ENCODE measurements at regions not wholly inside any gene's neighbourhood (a gene's known extent, or its start where the extent isn't known, plus 50 kb on each side); places are given as distances from the start of the nearest gene placed in this dataset.

- Histone ChIP-seq H3K9me3 (ENCODE audit: insufficient read depth, low read length, severe bottlenecking) (no peaks in the 10 kb centered on the region), H3K79me2 (ENCODE audit: insufficient read depth, low read length) (no peaks in the 10 kb centered on the region), H3K9ac (ENCODE audit: low read depth, low read length) (no peak overlapping the region), H3K4me3 (ENCODE audit: low read depth in 1 of 2, low read length in 2 of 2) (no peak overlapping the region), H3K27ac (ENCODE audit: low read length) (no peak overlapping the region), H4K20me1 (ENCODE audit: insufficient read depth, low read length) (no peaks in the 10 kb centered on the region), H3K27me3 (ENCODE audit: insufficient read depth, low read length, poor library complexity) (no peaks in the 10 kb centered on the region), H2AFZ (ENCODE audit: low read depth, low read length) (no peak overlapping the region), H3K36me3 (ENCODE audit: insufficient read depth, low read length) (no peaks in the 10 kb centered on the region), H3K4me2 (ENCODE audit: insufficient read depth, low read length) (no peak overlapping the region), H3K4me1 (ENCODE audit: insufficient read depth, low read length) (no peaks in the 10 kb centered on the region)
- TF ChIP-seq EZH2 (IDR thresholded peaks at IDR 0.05; ENCODE audit: borderline replicate concordance, low read depth, low read length, severe bottlenecking): no peak
- no peak for TF ChIP-seq CTCF (IDR thresholded peaks at IDR 0.05; ENCODE audit: borderline replicate concordance, extremely low read depth, low read length, poor library complexity, severe bottlenecking)
- DNase-seq (no peak), ATAC-seq (ENCODE audit: insufficient read depth, low read depth) (no peak)
These were observed 117.4 kb upstream of the PFKP start for GRCh38 chr10:2949948-2950354.

GRCh38 chr10:2949221-2949947, 118.0 kb upstream of the PFKP start:
- no peak overlapping the region for H3K4me3 ChIP-seq (ENCODE audit: low read depth in 1 of 2, low read length in 2 of 2)
- TF ChIP-seq CTCF (IDR thresholded peaks at IDR 0.05; ENCODE audit: borderline replicate concordance, extremely low read depth, low read length, poor library complexity, severe bottlenecking) (no peak), EZH2 (IDR thresholded peaks at IDR 0.05; ENCODE audit: borderline replicate concordance, low read depth, low read length, severe bottlenecking) (no peak)
- H3K27me3 ChIP-seq (ENCODE audit: insufficient read depth, low read length, poor library complexity): no peaks in the 10 kb centered on the region
- H3K36me3 ChIP-seq (ENCODE audit: insufficient read depth, low read length): no peaks in the 10 kb centered on the region
- H2AFZ ChIP-seq (ENCODE audit: low read depth, low read length): no peak overlapping the region
- no peak overlapping the region for H3K4me2 ChIP-seq (ENCODE audit: insufficient read depth, low read length)
- DNase-seq: no peak
- no peak for ATAC-seq (ENCODE audit: insufficient read depth, low read depth)
- H3K9ac ChIP-seq (ENCODE audit: low read depth, low read length): no peak overlapping the region
- no peaks in the 10 kb centered on the region for H3K4me1 ChIP-seq (ENCODE audit: insufficient read depth, low read length)
- H3K27ac ChIP-seq (ENCODE audit: low read length): no peak overlapping the region
- H4K20me1 ChIP-seq (ENCODE audit: insufficient read depth, low read length): no peaks in the 10 kb centered on the region
- no peaks in the 10 kb centered on the region for H3K9me3 ChIP-seq (ENCODE audit: insufficient read depth, low read length, severe bottlenecking)
- H3K79me2 ChIP-seq (ENCODE audit: insufficient read depth, low read length): no peaks in the 10 kb centered on the region

- H3K4me2 ChIP-seq (ENCODE audit: insufficient read depth, low read length): no peak overlapping the region
These were observed 119.1 kb upstream of the PFKP start for GRCh38 chr10:2948127-2948854.

More at GRCh38 chr10:2948127-2948854, 119.1 kb upstream of the PFKP start:
- Histone ChIP-seq H3K36me3 (ENCODE audit: insufficient read depth, low read length) (no peaks in the 10 kb centered on the region), H3K79me2 (ENCODE audit: insufficient read depth, low read length) (no peaks in the 10 kb centered on the region), H3K9me3 (ENCODE audit: insufficient read depth, low read length, severe bottlenecking) (no peaks in the 10 kb centered on the region), H3K4me1 (ENCODE audit: insufficient read depth, low read length) (no peaks in the 10 kb centered on the region), H3K27ac (ENCODE audit: low read length) (no peak overlapping the region), H3K4me3 (ENCODE audit: low read depth in 1 of 2, low read length in 2 of 2) (no peak overlapping the region), H4K20me1 (ENCODE audit: insufficient read depth, low read length) (no peaks in the 10 kb centered on the region), H2AFZ (ENCODE audit: low read depth, low read length) (no peak overlapping the region), H3K9ac (ENCODE audit: low read depth, low read length) (no peak overlapping the region), H3K27me3 (ENCODE audit: insufficient read depth, low read length, poor library complexity) (no peaks in the 10 kb centered on the region)
- TF ChIP-seq CTCF (IDR thresholded peaks at IDR 0.05; ENCODE audit: borderline replicate concordance, extremely low read depth, low read length, poor library complexity, severe bottlenecking) (no peak), EZH2 (IDR thresholded peaks at IDR 0.05; ENCODE audit: borderline replicate concordance, low read depth, low read length, severe bottlenecking) (no peak)
- DNase-seq (no peak), ATAC-seq (ENCODE audit: insufficient read depth, low read depth) (no peak)

All from DND-41 (cell line).